ENCODE measurements at regions not wholly inside any gene's neighbourhood (a gene's known extent, or its start where the extent isn't known, plus 50 kb on each side); places are given as distances from the start of the nearest gene placed in this dataset.

DNA sequence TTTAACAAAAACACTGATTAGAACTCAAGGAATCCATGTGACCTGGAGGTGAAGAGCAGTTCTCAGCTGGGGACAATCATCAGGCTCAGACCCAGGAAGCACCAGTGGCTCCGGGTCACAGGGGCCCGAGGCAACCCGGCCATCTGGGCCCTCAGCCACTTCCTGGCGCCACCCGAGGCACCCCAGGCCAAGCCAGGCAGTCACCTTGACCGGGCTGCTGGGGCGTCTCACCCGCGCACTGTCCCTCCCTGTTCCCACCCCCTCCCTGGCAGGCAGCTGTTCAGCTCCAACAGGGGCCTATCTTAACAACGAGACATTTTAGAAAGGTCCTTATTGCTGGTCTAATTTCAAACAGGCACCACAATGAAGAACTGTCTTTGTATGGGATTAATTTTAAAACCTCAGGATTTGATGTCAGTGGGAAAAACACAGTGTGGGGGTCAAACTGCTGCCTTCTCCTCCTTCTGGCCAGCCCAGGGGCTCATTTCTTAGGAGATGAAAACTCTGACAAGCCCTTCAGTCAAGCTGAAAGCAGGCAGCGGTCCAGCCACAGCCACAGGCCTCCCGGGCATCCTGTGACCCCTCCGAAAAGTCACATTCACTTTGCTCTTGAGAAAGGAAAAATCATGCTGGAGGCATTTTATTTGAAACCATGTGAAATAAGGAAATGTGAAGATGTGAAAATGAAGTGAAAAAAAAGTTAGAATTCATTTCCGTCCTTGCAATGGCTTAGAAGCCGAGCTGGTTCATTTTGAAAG lies 83.3 kb downstream of the KCTD15 start:
- TF ChIP-seq, protein P1, sequence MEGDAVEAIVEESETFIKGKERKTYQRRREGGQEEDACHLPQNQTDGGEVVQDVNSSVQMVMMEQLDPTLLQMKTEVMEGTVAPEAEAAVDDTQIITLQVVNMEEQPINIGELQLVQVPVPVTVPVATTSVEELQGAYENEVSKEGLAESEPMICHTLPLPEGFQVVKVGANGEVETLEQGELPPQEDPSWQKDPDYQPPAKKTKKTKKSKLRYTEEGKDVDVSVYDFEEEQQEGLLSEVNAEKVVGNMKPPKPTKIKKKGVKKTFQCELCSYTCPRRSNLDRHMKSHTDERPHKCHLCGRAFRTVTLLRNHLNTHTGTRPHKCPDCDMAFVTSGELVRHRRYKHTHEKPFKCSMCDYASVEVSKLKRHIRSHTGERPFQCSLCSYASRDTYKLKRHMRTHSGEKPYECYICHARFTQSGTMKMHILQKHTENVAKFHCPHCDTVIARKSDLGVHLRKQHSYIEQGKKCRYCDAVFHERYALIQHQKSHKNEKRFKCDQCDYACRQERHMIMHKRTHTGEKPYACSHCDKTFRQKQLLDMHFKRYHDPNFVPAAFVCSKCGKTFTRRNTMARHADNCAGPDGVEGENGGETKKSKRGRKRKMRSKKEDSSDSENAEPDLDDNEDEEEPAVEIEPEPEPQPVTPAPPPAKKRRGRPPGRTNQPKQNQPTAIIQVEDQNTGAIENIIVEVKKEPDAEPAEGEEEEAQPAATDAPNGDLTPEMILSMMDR (optimal IDR thresholded peaks at IDR 0.05 in 1 of 3, IDR thresholded peaks at IDR 0.05 in 1 of 3, conservative IDR thresholded peaks at IDR 0.05 in 1 of 3; ENCODE audit: extremely low read depth in 1 of 3, insufficient read depth in 2 of 3, low read length in 3 of 3), result no peak
- TF ChIP-seq EZH2 (IDR thresholded peaks at IDR 0.05; ENCODE audit: low read length), result no peak
- Histone ChIP-seq H3K27ac (ENCODE audit: control insufficient read depth, insufficient read depth, low read length) (no peak overlapping the region), H4K20me1 (ENCODE audit: control insufficient read depth, extremely low read depth, insufficient read depth, low read length) (no peaks in the 10 kb centered on the region), H3K36me3 (ENCODE audit: control insufficient read depth in 2 of 2, extremely low read depth in 1 of 2, insufficient read depth in 2 of 2, low read length in 2 of 2) (no peaks in the 10 kb centered on the region), H3K4me2 (ENCODE audit: control insufficient read depth, extremely low read depth, insufficient read depth, low read depth, low read length) (no peak overlapping the region), H3K4me3 (ENCODE audit: control insufficient read depth in 2 of 3, extremely low read depth in 1 of 3, insufficient read depth in 2 of 3, low read depth in 1 of 3, low read length in 3 of 3) (no peak overlapping the region), H2AFZ (ENCODE audit: control insufficient read depth, low read length) (peak overlapping the region; percentile 2), H3K79me2 (ENCODE audit: control insufficient read depth, insufficient read depth, low read length) (no peaks in the 10 kb centered on the region), H3K4me1 (ENCODE audit: control insufficient read depth, extremely low read depth, insufficient read depth, low read length) (peaks cover 2% of the 10 kb centered on the region), H3K9me1 (ENCODE audit: control insufficient read depth, extremely low read depth, insufficient read depth, low read length) (no peaks in the 10 kb centered on the region), H3K9ac (ENCODE audit: control insufficient read depth, extremely low read depth, insufficient read depth, low read length) (no peak overlapping the region), H3K9me3 (ENCODE audit: control insufficient read depth, low read depth, low read length) (no peaks in the 10 kb centered on the region), H3K27me3 (ENCODE audit: control insufficient read depth, extremely low read depth, insufficient read depth, low read length) (no peaks in the 10 kb centered on the region)
- FAIRE-seq, result no peak
- DNase-seq (ENCODE audit: low read depth, low spot score), result no peak
- dilution Hi-C loops (cut with MboI; ENCODE audit: extremely low pct_ligation_motif_present, low sequenced_read_pairs), result no loop called here

GRCh38 chr19:33883859-33884519 lies 87.3 kb downstream of the KCTD15 start:
- Histone ChIP-seq H3K4me2 (ENCODE audit: control insufficient read depth, extremely low read depth, insufficient read depth, low read depth, low read length) (no peak overlapping the region), H3K9me3 (ENCODE audit: control insufficient read depth, low read depth, low read length) (no peaks in the 10 kb centered on the region), H3K4me3 (ENCODE audit: control insufficient read depth in 2 of 3, extremely low read depth in 1 of 3, insufficient read depth in 2 of 3, low read depth in 1 of 3, low read length in 3 of 3) (no peak overlapping the region), H3K4me1 (ENCODE audit: control insufficient read depth, extremely low read depth, insufficient read depth, low read length) (peaks cover 2% of the 10 kb centered on the region), H3K79me2 (ENCODE audit: control insufficient read depth, insufficient read depth, low read length) (no peaks in the 10 kb centered on the region), H3K9me1 (ENCODE audit: control insufficient read depth, extremely low read depth, insufficient read depth, low read length) (no peaks in the 10 kb centered on the region), H3K9ac (ENCODE audit: control insufficient read depth, extremely low read depth, insufficient read depth, low read length) (no peak overlapping the region), H3K27me3 (ENCODE audit: control insufficient read depth, extremely low read depth, insufficient read depth, low read length) (no peaks in the 10 kb centered on the region), H4K20me1 (ENCODE audit: control insufficient read depth, extremely low read depth, insufficient read depth, low read length) (no peaks in the 10 kb centered on the region), H3K36me3 (ENCODE audit: control insufficient read depth in 2 of 2, extremely low read depth in 1 of 2, insufficient read depth in 2 of 2, low read length in 2 of 2) (no peaks in the 10 kb centered on the region), H3K27ac (ENCODE audit: control insufficient read depth, insufficient read depth, low read length) (no peak overlapping the region), H2AFZ (ENCODE audit: control insufficient read depth, low read length) (peak overlapping the region; percentile 38)
- FAIRE-seq, result no peak
- TF ChIP-seq EZH2 (IDR thresholded peaks at IDR 0.05; ENCODE audit: low read length), result no peak
- dilution Hi-C loops (cut with MboI; ENCODE audit: extremely low pct_ligation_motif_present, low sequenced_read_pairs), result no loop called here
- DNase-seq (ENCODE audit: low read depth, low spot score), result no peak
